Nephron progenitor cell (in vitro differentiated cells): ENCODE measurements at regions not wholly inside any gene's neighbourhood (a gene's known extent, or its start where the extent isn't known, plus 50 kb on each side); places are given as distances from the start of the nearest gene placed in this dataset.

Experiments
- DNase-seq: peaks from one replicate; pipeline ENCODE4 v3.0.0; 2021
- H3K27ac Mint-ChIP-seq: 2 replicates; pipeline ENCODE4 v1.8.0; 2021; ENCODE audit warnings: mild to moderate bottlenecking, moderate library complexity, mixed read lengths
- H3K27me3 Mint-ChIP-seq: 2 replicates; pipeline ENCODE4 v1.8.0; 2021; ENCODE audit warnings: mild to moderate bottlenecking, low read depth, mixed read lengths; ENCODE audit not compliant: poor library complexity
- H3K36me3 Mint-ChIP-seq: 2 replicates; pipeline ENCODE4 v1.8.0; 2021; ENCODE audit warnings: low read depth, mixed read lengths
- H3K4me1 Mint-ChIP-seq: 2 replicates; pipeline ENCODE4 v1.8.0; 2021; ENCODE audit warnings: mixed read lengths
- H3K4me3 Mint-ChIP-seq: 2 replicates; pipeline ENCODE4 v1.8.0; 2021; ENCODE audit warnings: mild to moderate bottlenecking, moderate library complexity, mixed read lengths
- H3K9me3 Mint-ChIP-seq: 2 replicates; pipeline ENCODE4 v1.8.0; 2021; ENCODE audit warnings: mild to moderate bottlenecking, moderate library complexity, mixed read lengths
- CTCF ChIP-seq: fragments of 200-600 bp; sonication (generic); IDR thresholded peaks from 2 replicates; pipeline ENCODE4 v1.5.0; 2021; ENCODE audit warnings: antibody characterized with exemption

- no peak for TF ChIP-seq CTCF
- Mint-ChIP-seq H3K27ac (peak overlapping the region; percentile 56), H3K4me3 (no peak overlapping the region), H3K27me3 (peaks cover 7% of the 10 kb centered on the region), H3K9me3 (peaks cover 29% of the 10 kb centered on the region), H3K36me3 (peaks cover 18% of the 10 kb centered on the region), H3K4me1 (peaks cover 58% of the 10 kb centered on the region)
- DNase-seq = no peak
These were observed 246.8 kb upstream of the DAAM1 start for GRCh38 chr14:58941629-58942028.

- DNase-seq = no peak
- Mint-ChIP-seq H3K9me3 (peaks cover 20% of the 10 kb centered on the region), H3K4me3 (peak overlapping the region; percentile 10), H3K36me3 (peaks cover 9% of the 10 kb centered on the region), H3K27ac (peak overlapping the region; percentile 30), H3K4me1 (peaks cover 64% of the 10 kb centered on the region), H3K27me3 (peaks cover 7% of the 10 kb centered on the region)
- no peak for TF ChIP-seq CTCF
These were observed 246.0 kb upstream of the DAAM1 start for GRCh38 chr14:58942516-58942915.

- Mint-ChIP-seq H3K27me3 (peaks cover 3% of the 10 kb centered on the region), H3K4me1 (peaks cover 69% of the 10 kb centered on the region), H3K27ac (no peak overlapping the region), H3K36me3 (no peaks in the 10 kb centered on the region), H3K4me3 (no peak overlapping the region), H3K9me3 (peaks cover 2% of the 10 kb centered on the region)
- no peak for TF ChIP-seq CTCF
- no peak for DNase-seq
These were observed 244.0 kb upstream of the DAAM1 start for GRCh38 chr14:58944343-58944967.

- no peak overlapping the region for H3K4me3 Mint-ChIP-seq
- no peak overlapping the region for H3K27ac Mint-ChIP-seq
- peaks cover 4% of the 10 kb centered on the region for H3K9me3 Mint-ChIP-seq
- peaks cover 64% of the 10 kb centered on the region for H3K4me1 Mint-ChIP-seq
- no peak for DNase-seq
- TF ChIP-seq CTCF = no peak
- H3K36me3 Mint-ChIP-seq = peaks cover 4% of the 10 kb centered on the region
- peaks cover 3% of the 10 kb centered on the region for H3K27me3 Mint-ChIP-seq
These were observed 243.5 kb upstream of the DAAM1 start for GRCh38 chr14:58944968-58945356.

- peaks cover 3% of the 10 kb centered on the region for H3K27me3 Mint-ChIP-seq
- H3K4me1 Mint-ChIP-seq = peaks cover 58% of the 10 kb centered on the region
- peaks cover 15% of the 10 kb centered on the region for H3K36me3 Mint-ChIP-seq
- no peak for TF ChIP-seq CTCF
- H3K27ac Mint-ChIP-seq = no peak overlapping the region
- H3K4me3 Mint-ChIP-seq = no peak overlapping the region
- peaks cover 19% of the 10 kb centered on the region for H3K9me3 Mint-ChIP-seq
- DNase-seq = no peak
These were observed 242.0 kb upstream of the DAAM1 start for GRCh38 chr14:58946431-58946830.

- Mint-ChIP-seq H3K36me3 (peaks cover 19% of the 10 kb centered on the region), H3K9me3 (peaks cover 26% of the 10 kb centered on the region), H3K27ac (no peak overlapping the region), H3K27me3 (peaks cover 6% of the 10 kb centered on the region), H3K4me3 (no peak overlapping the region), H3K4me1 (peaks cover 51% of the 10 kb centered on the region)
- TF ChIP-seq CTCF = no peak
- no peak for DNase-seq
These were observed 241.3 kb upstream of the DAAM1 start for GRCh38 chr14:58947156-58947555.
